RWPE1 (cell line): ENCODE measurements at regions not wholly inside any gene's neighbourhood (a gene's known extent, or its start where the extent isn't known, plus 50 kb on each side); places are given as distances from the start of the nearest gene placed in this dataset.
A peak's percentile ranks its signal among the peaks of the same experiment; 100 is the strongest.

Experiments
- CTCF ChIA-PET: fragments of 350-600 bp; sonication (Branson Sonifier 250); formaldehyde crosslinking; extraction: SDS; loops from one replicate; lab custom pipeline; 2021; lab: Yijun Ruan, JAX
- POLR2A ChIA-PET: fragments of 400-600 bp; formaldehyde crosslinking; extraction: SDS; loops from one replicate; lab custom pipeline; 2020; ENCODE audit warnings: antibody characterized with exemption; ENCODE audit not compliant: low non-redundant PET; lab: Yijun Ruan, JAX
- DNase-seq: peaks from one replicate; pipeline ENCODE4 v3.0.0; 2012; ENCODE audit warnings: low spot score
- H3K27ac ChIP-seq: fragments of 450-650 bp; 2 replicates; pipeline ENCODE4 v1.5.1; 2017
- CTCF ChIP-seq: fragments of 450-650 bp; conservative IDR thresholded peaks from 2 replicates; pipeline ENCODE4 v1.5.1; 2017; ENCODE audit warnings: low read depth, mild to moderate bottlenecking

- POLR2A ChIA-PET: no interaction called here
- H3K27ac ChIP-seq: no peak overlapping the region
Observed at GRCh38 chr5:72608926-72609325, 101.7 kb upstream of the ZNF366 start.

GRCh38 chr5:72608297-72608696 lies 101.1 kb upstream of the ZNF366 start:
- ChIA-PET CTCF (no interaction called here), POLR2A (no interaction called here)
- no peak for TF ChIP-seq CTCF
- DNase-seq: no peak
- no peak overlapping the region for H3K27ac ChIP-seq

More at GRCh38 chr5:72608926-72609325, 101.7 kb upstream of the ZNF366 start:
- DNase-seq: no peak
- CTCF ChIA-PET: no interaction called here
- TF ChIP-seq CTCF: no peak

- no peak for TF ChIP-seq CTCF
- H3K27ac ChIP-seq: 0 out of 2 replicates have a peak overlapping the region, but pooled peaks have one; percentile 2
- no peak for DNase-seq
- CTCF ChIA-PET: interaction anchor here (0.6 kb wide), 1 partner anchor 20 kb away, joined by 4 read pairs; no protein-coding TSS in a partner anchor
- POLR2A ChIA-PET: no interaction called here
Observed at GRCh38 chr5:72607381-72607780, 100.2 kb upstream of the ZNF366 start.

GRCh38 chr5:72606525-72606924 lies 99.3 kb upstream of the ZNF366 start:
- ChIA-PET POLR2A (interaction anchor here (0.6 kb wide), 1 partner anchor 228 kb away, joined by 3 read pairs; no protein-coding TSS in a partner anchor), CTCF (no interaction called here)
- no peak for TF ChIP-seq CTCF
- DNase-seq: no peak
- peak overlapping the region; percentile 69 for H3K27ac ChIP-seq

- POLR2A ChIA-PET: interaction anchor here (0.6 kb wide), 1 partner anchor 227 kb away, joined by 3 read pairs; no protein-coding TSS in a partner anchor
- TF ChIP-seq CTCF: no peak
Observed at GRCh38 chr5:72605632-72606031, 98.4 kb upstream of the ZNF366 start.

GRCh38 chr5:72604798-72605154 lies 97.6 kb upstream of the ZNF366 start:
- DNase-seq: no peak
- peak overlapping the region; percentile 88 for H3K27ac ChIP-seq
- ChIA-PET CTCF (no interaction called here), POLR2A (no interaction called here)
- TF ChIP-seq CTCF: no peak

More at GRCh38 chr5:72605632-72606031, 98.4 kb upstream of the ZNF366 start:
- DNase-seq: no peak
- CTCF ChIA-PET: no interaction called here
- H3K27ac ChIP-seq: peak overlapping the region; percentile 88
